ENCODE measurements at regions not wholly inside any gene's neighbourhood (a gene's known extent, or its start where the extent isn't known, plus 50 kb on each side); places are given as distances from the start of the nearest gene placed in this dataset.

DNA sequence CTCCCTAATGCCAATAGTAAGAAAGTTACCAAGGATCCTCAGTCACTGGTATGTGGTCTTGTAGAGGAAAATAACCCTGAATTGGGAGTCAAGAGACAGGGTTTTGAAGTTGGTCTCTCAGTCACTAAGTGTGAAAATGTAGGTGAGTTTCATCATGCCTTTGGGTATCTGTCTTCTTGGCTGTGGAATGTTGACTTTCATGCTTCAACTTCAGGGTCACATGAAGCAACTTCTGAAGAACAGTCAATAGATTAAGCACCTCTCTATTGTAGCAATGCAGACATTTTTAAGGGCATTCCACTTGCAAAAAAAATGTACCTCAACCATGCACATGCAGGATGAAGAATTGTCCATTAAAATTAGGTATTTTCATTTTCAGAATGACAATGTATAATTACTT lies 194.6 kb downstream of the CSNK1G3 start:
- in situ Hi-C loops (cut with MboI), result no loop called here
- no TSS peak for BruUV-seq (replicated peaks)
- ATAC-seq, result no peak

DNA sequence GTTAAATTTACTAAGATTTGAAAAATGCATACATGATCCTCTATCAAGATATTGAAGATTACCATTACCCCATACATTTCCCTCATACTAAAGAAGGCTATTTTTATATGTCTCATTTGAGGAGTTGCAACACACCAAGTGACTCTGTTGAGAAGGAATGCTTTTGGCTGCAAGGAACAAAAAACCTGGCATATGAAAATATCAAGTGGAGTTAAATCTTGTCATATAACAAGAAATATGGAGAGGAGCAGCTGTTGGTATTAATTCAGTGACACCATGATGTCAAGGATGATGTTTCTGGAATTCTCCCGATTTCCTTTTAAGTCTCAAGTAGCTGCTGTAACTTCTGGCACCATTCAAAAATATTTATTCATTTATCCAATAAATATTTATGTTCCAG lies 193.8 kb downstream of the CSNK1G3 start:
- TF ChIP-seq, protein P1, sequence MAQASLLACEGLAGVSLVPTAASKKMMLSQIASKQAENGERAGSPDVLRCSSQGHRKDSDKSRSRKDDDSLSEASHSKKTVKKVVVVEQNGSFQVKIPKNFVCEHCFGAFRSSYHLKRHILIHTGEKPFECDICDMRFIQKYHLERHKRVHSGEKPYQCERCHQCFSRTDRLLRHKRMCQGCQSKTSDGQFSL (CRISPR knock-in tag; IDR thresholded peaks at IDR 0.05), result no peak
- TF ChIP-seq, protein P1 (tag; IDR thresholded peaks at IDR 0.05), result no peak
- TF ChIP-seq, protein P2, sequence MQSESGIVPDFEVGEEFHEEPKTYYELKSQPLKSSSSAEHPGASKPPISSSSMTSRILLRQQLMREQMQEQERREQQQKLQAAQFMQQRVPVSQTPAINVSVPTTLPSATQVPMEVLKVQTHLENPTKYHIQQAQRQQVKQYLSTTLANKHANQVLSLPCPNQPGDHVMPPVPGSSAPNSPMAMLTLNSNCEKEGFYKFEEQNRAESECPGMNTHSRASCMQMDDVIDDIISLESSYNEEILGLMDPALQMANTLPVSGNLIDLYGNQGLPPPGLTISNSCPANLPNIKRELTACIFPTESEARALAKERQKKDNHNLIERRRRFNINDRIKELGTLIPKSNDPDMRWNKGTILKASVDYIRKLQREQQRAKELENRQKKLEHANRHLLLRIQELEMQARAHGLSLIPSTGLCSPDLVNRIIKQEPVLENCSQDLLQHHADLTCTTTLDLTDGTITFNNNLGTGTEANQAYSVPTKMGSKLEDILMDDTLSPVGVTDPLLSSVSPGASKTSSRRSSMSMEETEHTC (IDR thresholded peaks at IDR 0.05), result no peak
- TF ChIP-seq CREBBP (IDR thresholded peaks at IDR 0.05; ENCODE audit: low read depth, low read length), result no peak
- no peak for TF ChIP-seq HDAC8 (tag; IDR thresholded peaks at IDR 0.05)
- TF ChIP-seq RFX7 (CRISPR knock-in tag; IDR thresholded peaks at IDR 0.05), result no peak
- TF ChIP-seq CREM (IDR thresholded peaks at IDR 0.05; ENCODE audit: low read depth), result no peak
- TF ChIP-seq PTTG1 (tag; IDR thresholded peaks at IDR 0.05; ENCODE audit: low read depth), result no peak
- H3K9ac ChIP-seq (ENCODE audit: insufficient read depth in 1 of 2, low read depth in 2 of 2, low read length in 2 of 2), result no peak overlapping the region
- H3K4me3 ChIP-seq, result no peak overlapping the region
- CTCF ChIA-PET (ENCODE audit: low intra/inter-chr PET ratio), result no interaction called here
- no peaks in the 10 kb centered on the region for H3K9me1 ChIP-seq (ENCODE audit: control insufficient read depth, insufficient read depth, low read length)
- H3K79me2 ChIP-seq (ENCODE audit: control insufficient read depth, insufficient read depth, low read length), result no peaks in the 10 kb centered on the region
- no TSS peak for BruUV-seq (replicated peaks)
- H3K27me3 ChIP-seq (ENCODE audit: control insufficient read depth in 2 of 2, insufficient read depth in 2 of 2, low read length in 2 of 2), result no peaks in the 10 kb centered on the region
- no peak overlapping the region for H2AFZ ChIP-seq (ENCODE audit: low read depth, low read length)
- in situ Hi-C loops (cut with MboI) (no loop called here), intact Hi-C loops (cut with micrococcal nuclease) (no loop called here)
- no peak overlapping the region for H3K27ac ChIP-seq (ENCODE audit: extremely low read depth, low read depth, low read length)
- H3K9me3 ChIP-seq (replicated peaks; ENCODE audit: control insufficient read depth, insufficient read depth, low read depth, low read length), result no peaks in the 10 kb centered on the region
- DNase-seq (ENCODE audit: extremely low read depth in 1 of 4, low spot score in 3 of 4) (no peak), FAIRE-seq (no peak), ATAC-seq (no peak)
- H3K4me2 ChIP-seq (ENCODE audit: insufficient read depth, low read length), result no peak overlapping the region
- H3K4me1 ChIP-seq (replicated peaks in 1 of 2; ENCODE audit: control insufficient read depth in 2 of 2, insufficient read depth in 2 of 2, low read length in 2 of 2), result no peaks in the 10 kb centered on the region
- POLR2A ChIA-PET, result no interaction called here
- no peaks in the 10 kb centered on the region for H3K36me3 ChIP-seq (ENCODE audit: control insufficient read depth, insufficient read depth, low read length)
- H4K20me1 ChIP-seq (replicated peaks; ENCODE audit: control insufficient read depth, insufficient read depth, low read length), result no peaks in the 10 kb centered on the region
- WGBS (ENCODE audit: insufficient coverage, low coverage, missing lambda C conversion rate), result 6% methylated on average over 1 of the region's 1 CpG

More for the DNA sequence above, 194.6 kb downstream of the CSNK1G3 start:
- no peak overlapping the region for H3K9ac ChIP-seq (ENCODE audit: insufficient read depth in 1 of 2, low read depth in 2 of 2, low read length in 2 of 2)
- H3K9me3 ChIP-seq (replicated peaks; ENCODE audit: control insufficient read depth, insufficient read depth, low read depth, low read length), result no peaks in the 10 kb centered on the region
- ChIA-PET CTCF (ENCODE audit: low intra/inter-chr PET ratio) (no interaction called here), POLR2A (no interaction called here)
- H4K20me1 ChIP-seq (replicated peaks; ENCODE audit: control insufficient read depth, insufficient read depth, low read length), result no peaks in the 10 kb centered on the region
- no peak overlapping the region for H3K27ac ChIP-seq (ENCODE audit: extremely low read depth, low read depth, low read length)
- H3K9me1 ChIP-seq (ENCODE audit: control insufficient read depth, insufficient read depth, low read length), result no peaks in the 10 kb centered on the region
- no peaks in the 10 kb centered on the region for H3K4me1 ChIP-seq (replicated peaks in 1 of 2; ENCODE audit: control insufficient read depth in 2 of 2, insufficient read depth in 2 of 2, low read length in 2 of 2)
- H3K36me3 ChIP-seq (ENCODE audit: control insufficient read depth, insufficient read depth, low read length), result no peaks in the 10 kb centered on the region
- no peaks in the 10 kb centered on the region for H3K27me3 ChIP-seq (ENCODE audit: control insufficient read depth in 2 of 2, insufficient read depth in 2 of 2, low read length in 2 of 2)
- intact Hi-C loops (cut with micrococcal nuclease), result no loop called here
- FAIRE-seq, result no peak
- TF ChIP-seq SMC3 (conservative IDR thresholded peaks at IDR 0.05; ENCODE audit: insufficient read depth, low read depth, low read length) (no peak), NR2C1 (IDR thresholded peaks at IDR 0.05) (no peak), NR2C1 (tag; IDR thresholded peaks at IDR 0.05) (no peak)
- H3K4me3 ChIP-seq, result no peak overlapping the region
- no peaks in the 10 kb centered on the region for H3K79me2 ChIP-seq (ENCODE audit: control insufficient read depth, insufficient read depth, low read length)
- no peak overlapping the region for H3K4me2 ChIP-seq (ENCODE audit: insufficient read depth, low read length)
- no peak for DNase-seq (ENCODE audit: extremely low read depth in 1 of 4, low spot score in 3 of 4)
- no peak overlapping the region for H2AFZ ChIP-seq (ENCODE audit: low read depth, low read length)

All from K562 (cell line).